ENCODE measurements at regions not wholly inside any gene's neighbourhood (a gene's known extent, or its start where the extent isn't known, plus 50 kb on each side); places are given as distances from the start of the nearest gene placed in this dataset.

- no peaks in the 10 kb centered on the region for H3K4me1 ChIP-seq (ENCODE audit: low read length)
- no peaks in the 10 kb centered on the region for H3K79me2 ChIP-seq (ENCODE audit: low read length)
- no peaks in the 10 kb centered on the region for H3K27me3 ChIP-seq (ENCODE audit: low read depth, low read length)
- H3K4me2 ChIP-seq (ENCODE audit: low read length), result no peak overlapping the region
- H3K9ac ChIP-seq (ENCODE audit: low read length), result no peak overlapping the region
- no peak overlapping the region for H3K27ac ChIP-seq (ENCODE audit: low read length)
- no peak overlapping the region for H2AFZ ChIP-seq (ENCODE audit: low read depth, low read length)
- no peaks in the 10 kb centered on the region for H4K20me1 ChIP-seq (ENCODE audit: insufficient read depth, low read length)
- no peak for TF ChIP-seq EZH2phosphoT487 (IDR thresholded peaks at IDR 0.05; ENCODE audit: low read depth)
- no peak for TF ChIP-seq CTCF (IDR thresholded peaks at IDR 0.05; ENCODE audit: low read depth, low read length)
- no peaks in the 10 kb centered on the region for H3K36me3 ChIP-seq (replicated peaks; ENCODE audit: low read depth, low read length)
- no peaks in the 10 kb centered on the region for H3K9me3 ChIP-seq (ENCODE audit: insufficient read depth, low read length)
- H3K4me3 ChIP-seq (ENCODE audit: low read length), result no peak overlapping the region
Measured at GRCh38 chr4:157908691-157909090, 264.1 kb downstream of the GASK1B start.

GRCh38 chr4:157908031-157908430 is 264.8 kb downstream of the GASK1B start:
- TF ChIP-seq EZH2phosphoT487 (IDR thresholded peaks at IDR 0.05; ENCODE audit: low read depth) (no peak), CTCF (IDR thresholded peaks at IDR 0.05; ENCODE audit: low read depth, low read length) (no peak)
- Histone ChIP-seq H3K4me2 (ENCODE audit: low read length) (no peak overlapping the region), H3K9ac (ENCODE audit: low read length) (no peak overlapping the region), H3K27ac (ENCODE audit: low read length) (no peak overlapping the region), H3K27me3 (ENCODE audit: low read depth, low read length) (no peaks in the 10 kb centered on the region), H3K79me2 (ENCODE audit: low read length) (no peaks in the 10 kb centered on the region), H3K9me3 (ENCODE audit: insufficient read depth, low read length) (no peaks in the 10 kb centered on the region), H2AFZ (ENCODE audit: low read depth, low read length) (no peak overlapping the region), H3K4me3 (ENCODE audit: low read length) (no peak overlapping the region), H3K4me1 (ENCODE audit: low read length) (no peaks in the 10 kb centered on the region), H3K36me3 (replicated peaks; ENCODE audit: low read depth, low read length) (no peaks in the 10 kb centered on the region), H4K20me1 (ENCODE audit: insufficient read depth, low read length) (no peaks in the 10 kb centered on the region)

GRCh38 chr4:157907226-157907946 is 265.4 kb downstream of the GASK1B start:
- no peak for TF ChIP-seq CTCF (IDR thresholded peaks at IDR 0.05; ENCODE audit: low read depth, low read length)
- no peak for TF ChIP-seq EZH2phosphoT487 (IDR thresholded peaks at IDR 0.05; ENCODE audit: low read depth)
- Histone ChIP-seq H3K9me3 (ENCODE audit: insufficient read depth, low read length) (no peaks in the 10 kb centered on the region), H4K20me1 (ENCODE audit: insufficient read depth, low read length) (no peaks in the 10 kb centered on the region), H3K4me1 (ENCODE audit: low read length) (no peaks in the 10 kb centered on the region), H3K4me2 (ENCODE audit: low read length) (no peak overlapping the region), H3K27me3 (ENCODE audit: low read depth, low read length) (no peaks in the 10 kb centered on the region), H3K9ac (ENCODE audit: low read length) (no peak overlapping the region), H3K79me2 (ENCODE audit: low read length) (no peaks in the 10 kb centered on the region), H3K27ac (ENCODE audit: low read length) (no peak overlapping the region), H3K36me3 (replicated peaks; ENCODE audit: low read depth, low read length) (no peaks in the 10 kb centered on the region), H2AFZ (ENCODE audit: low read depth, low read length) (no peak overlapping the region), H3K4me3 (ENCODE audit: low read length) (no peak overlapping the region)

- Histone ChIP-seq H3K4me2 (ENCODE audit: low read length) (no peak overlapping the region), H3K9ac (ENCODE audit: low read length) (no peak overlapping the region), H4K20me1 (ENCODE audit: insufficient read depth, low read length) (no peaks in the 10 kb centered on the region), H3K4me3 (ENCODE audit: low read length) (no peak overlapping the region), H2AFZ (ENCODE audit: low read depth, low read length) (no peak overlapping the region), H3K9me3 (ENCODE audit: insufficient read depth, low read length) (no peaks in the 10 kb centered on the region), H3K4me1 (ENCODE audit: low read length) (no peaks in the 10 kb centered on the region), H3K27ac (ENCODE audit: low read length) (no peak overlapping the region), H3K36me3 (replicated peaks; ENCODE audit: low read depth, low read length) (no peaks in the 10 kb centered on the region), H3K27me3 (ENCODE audit: low read depth, low read length) (no peaks in the 10 kb centered on the region), H3K79me2 (ENCODE audit: low read length) (no peaks in the 10 kb centered on the region)
- TF ChIP-seq CTCF (IDR thresholded peaks at IDR 0.05; ENCODE audit: low read depth, low read length) (no peak), EZH2phosphoT487 (IDR thresholded peaks at IDR 0.05; ENCODE audit: low read depth) (no peak)
Measured at GRCh38 chr4:157898836-157899605, 273.8 kb downstream of the GASK1B start.
